ENCODE measurements at regions not wholly inside any gene's neighbourhood (a gene's known extent, or its start where the extent isn't known, plus 50 kb on each side); places are given as distances from the start of the nearest gene placed in this dataset.

- intact Hi-C loops (cut with DNase I; ENCODE audit: low total_unique reads), result no loop called here
- DNase-seq, result peak; percentile 83
- H3K36me3 ChIP-seq (ENCODE audit: low read depth, missing control alignments), result no peaks in the 10 kb centered on the region
- TF ChIP-seq POLR2A (IDR thresholded peaks at IDR 0.05), result no peak
- no peak for TF ChIP-seq CTCF (IDR thresholded peaks at IDR 0.05)
- no peaks in the 10 kb centered on the region for H3K9me3 ChIP-seq
- H3K27me3 ChIP-seq, result no peaks in the 10 kb centered on the region
- H3K27ac ChIP-seq, result no peak overlapping the region
- H3K4me1 ChIP-seq, result no peaks in the 10 kb centered on the region
- no peak overlapping the region for H3K4me3 ChIP-seq
These were observed 439.3 kb upstream of the CDH8 start for GRCh38 chr16:62475573-62475972.

GRCh38 chr16:62462971-62463370, 426.7 kb upstream of the CDH8 start:
- DNase-seq, result no peak
- Histone ChIP-seq H3K27me3 (no peaks in the 10 kb centered on the region), H3K4me1 (no peaks in the 10 kb centered on the region), H3K27ac (no peak overlapping the region), H3K36me3 (ENCODE audit: low read depth, missing control alignments) (no peaks in the 10 kb centered on the region), H3K9me3 (no peaks in the 10 kb centered on the region), H3K4me3 (no peak overlapping the region)
- 89 to 95% methylated on average over 2 of the region's 2 CpGs for WGBS, 2 donors
- TF ChIP-seq CTCF (IDR thresholded peaks at IDR 0.05) (no peak), POLR2A (IDR thresholded peaks at IDR 0.05) (no peak)
- intact Hi-C loops (cut with DNase I; ENCODE audit: low total_unique reads), result no loop called here

DNA sequence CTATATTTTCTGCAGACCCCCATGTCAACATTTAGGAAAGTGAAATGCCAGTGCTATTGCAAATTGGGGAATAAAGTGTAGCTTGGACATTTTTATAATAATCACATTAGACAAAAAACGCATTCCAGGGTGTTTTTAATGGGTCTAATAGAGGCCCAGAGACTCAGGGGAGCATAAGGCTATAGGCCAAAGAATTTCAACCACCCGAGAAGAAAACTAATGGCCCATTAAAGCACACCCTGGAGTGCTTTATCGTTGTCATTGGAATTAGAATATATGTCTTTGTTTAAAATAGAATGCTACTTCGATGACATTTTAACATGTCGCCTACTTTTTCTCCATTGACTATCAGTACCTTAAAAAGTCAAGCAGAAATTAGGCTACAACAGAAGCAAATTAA, 414.1 kb upstream of the CDH8 start:
- H3K27ac ChIP-seq, result no peak overlapping the region
- WGBS, 2 donors, result 49 to 61% methylated on average over 5 of the region's 5 CpGs
- no peak overlapping the region for H3K4me3 ChIP-seq
- H3K36me3 ChIP-seq (ENCODE audit: low read depth, missing control alignments), result no peaks in the 10 kb centered on the region
- no peaks in the 10 kb centered on the region for H3K27me3 ChIP-seq
- H3K4me1 ChIP-seq, result no peaks in the 10 kb centered on the region
- no peak for DNase-seq
- TF ChIP-seq CTCF (IDR thresholded peaks at IDR 0.05) (no peak), POLR2A (IDR thresholded peaks at IDR 0.05) (no peak)
- intact Hi-C loops (cut with DNase I; ENCODE audit: low total_unique reads), result no loop called here
- H3K9me3 ChIP-seq, result no peaks in the 10 kb centered on the region

GRCh38 chr16:62445909-62446308, 409.7 kb upstream of the CDH8 start:
- no peak for DNase-seq
- intact Hi-C loops (cut with DNase I; ENCODE audit: low total_unique reads), result no loop called here
- H3K4me1 ChIP-seq, result no peaks in the 10 kb centered on the region
- H3K36me3 ChIP-seq (ENCODE audit: low read depth, missing control alignments), result no peaks in the 10 kb centered on the region
- WGBS, 2 donors, result 61% methylated on average over 2 of the region's 2 CpGs
- TF ChIP-seq CTCF (IDR thresholded peaks at IDR 0.05), result no peak
- no peak for TF ChIP-seq POLR2A (IDR thresholded peaks at IDR 0.05)
- no peaks in the 10 kb centered on the region for H3K27me3 ChIP-seq
- H3K9me3 ChIP-seq, result no peaks in the 10 kb centered on the region
- no peak overlapping the region for H3K27ac ChIP-seq
- no peak overlapping the region for H3K4me3 ChIP-seq

DNA sequence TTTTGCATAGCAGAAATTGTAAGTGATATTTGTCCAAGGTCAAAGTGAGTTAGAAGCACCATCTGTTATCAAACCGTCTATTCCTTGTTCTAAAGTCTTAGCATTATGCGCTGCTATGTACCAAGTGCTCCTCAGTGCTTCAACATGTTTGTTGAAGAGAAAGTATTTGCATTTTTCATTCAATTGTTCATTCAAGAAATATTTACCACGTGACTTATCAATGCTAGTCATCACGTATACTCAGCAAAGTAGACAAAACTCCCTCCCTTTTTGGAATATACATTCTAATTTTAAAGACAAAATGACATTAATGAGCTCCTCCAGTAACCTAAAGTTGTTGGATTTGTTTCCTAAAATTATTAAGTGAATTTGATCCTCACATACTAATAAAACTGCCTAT, 388.0 kb upstream of the CDH8 start:
- H3K9me3 ChIP-seq, result no peaks in the 10 kb centered on the region
- no peaks in the 10 kb centered on the region for H3K4me1 ChIP-seq
- no peaks in the 10 kb centered on the region for H3K36me3 ChIP-seq (ENCODE audit: low read depth, missing control alignments)
- TF ChIP-seq POLR2A (IDR thresholded peaks at IDR 0.05), result no peak
- TF ChIP-seq CTCF (IDR thresholded peaks at IDR 0.05), result no peak
- H3K27ac ChIP-seq, result no peak overlapping the region
- no peaks in the 10 kb centered on the region for H3K27me3 ChIP-seq
- WGBS, 2 donors, result 40 to 44% methylated on average over 4 of the region's 4 CpGs
- DNase-seq, result no peak
- H3K4me3 ChIP-seq, result no peak overlapping the region
- intact Hi-C loops (cut with DNase I; ENCODE audit: low total_unique reads), result no loop called here

Data from testis (tissue), 2 donors.